ENCODE measurements at regions not wholly inside any gene's neighbourhood (a gene's known extent, or its start where the extent isn't known, plus 50 kb on each side); places are given as distances from the start of the nearest gene placed in this dataset.

- intact Hi-C loops (cut with DNase I, micrococcal nuclease): no loop called here
- no peaks in the 10 kb centered on the region for H3K36me3 ChIP-seq (ENCODE audit: low read depth)
- no peak for ATAC-seq
- no peak for TF ChIP-seq CTCF (IDR thresholded peaks at IDR 0.05)
- no peak overlapping the region for H3K4me3 ChIP-seq
- no peak for DNase-seq
- no peaks in the 10 kb centered on the region for H3K4me1 ChIP-seq (ENCODE audit: low read depth)
- H3K9me3 ChIP-seq: no peaks in the 10 kb centered on the region
These were observed 53.9 kb upstream of the SALL3 start for GRCh38 chr18:78925557-78926242.

- no peak for DNase-seq
- Histone ChIP-seq H3K9me3 (no peaks in the 10 kb centered on the region), H3K4me3 (no peak overlapping the region), H3K4me1 (ENCODE audit: low read depth) (no peaks in the 10 kb centered on the region), H3K36me3 (ENCODE audit: low read depth) (no peaks in the 10 kb centered on the region)
- intact Hi-C loops (cut with DNase I, micrococcal nuclease): no loop called here
- ATAC-seq: no peak
- no peak for TF ChIP-seq CTCF (IDR thresholded peaks at IDR 0.05)
These were observed 53.4 kb upstream of the SALL3 start for GRCh38 chr18:78926243-78926615.

GRCh38 chr18:78927156-78927555 is 52.5 kb upstream of the SALL3 start:
- Histone ChIP-seq H3K4me1 (ENCODE audit: low read depth) (no peaks in the 10 kb centered on the region), H3K36me3 (ENCODE audit: low read depth) (no peaks in the 10 kb centered on the region), H3K4me3 (no peak overlapping the region), H3K9me3 (no peaks in the 10 kb centered on the region)
- intact Hi-C loops (cut with DNase I, micrococcal nuclease): no loop called here
- ATAC-seq (no peak), DNase-seq (no peak)
- no peak for TF ChIP-seq CTCF (IDR thresholded peaks at IDR 0.05)

GRCh38 chr18:78927616-78928015 is 52.0 kb upstream of the SALL3 start:
- no peak for ATAC-seq
- Histone ChIP-seq H3K36me3 (ENCODE audit: low read depth) (no peaks in the 10 kb centered on the region), H3K9me3 (no peaks in the 10 kb centered on the region), H3K4me3 (no peak overlapping the region), H3K4me1 (ENCODE audit: low read depth) (no peaks in the 10 kb centered on the region)
- DNase-seq: no peak
- intact Hi-C loops (cut with DNase I, micrococcal nuclease): no loop called here
- TF ChIP-seq CTCF (IDR thresholded peaks at IDR 0.05): no peak

- ATAC-seq: no peak
- no peaks in the 10 kb centered on the region for H3K36me3 ChIP-seq (ENCODE audit: low read depth)
- DNase-seq: no peak
- H3K9me3 ChIP-seq: no peaks in the 10 kb centered on the region
- no peaks in the 10 kb centered on the region for H3K4me1 ChIP-seq (ENCODE audit: low read depth)
- no peak overlapping the region for H3K4me3 ChIP-seq
- no peak for TF ChIP-seq CTCF (IDR thresholded peaks at IDR 0.05)
- intact Hi-C loops (cut with DNase I, micrococcal nuclease): no loop called here
These were observed 51.5 kb upstream of the SALL3 start for GRCh38 chr18:78928076-78928475.

GRCh38 chr18:78929516-78929915 is 50.1 kb upstream of the SALL3 start:
- intact Hi-C loops (cut with DNase I, micrococcal nuclease): no loop called here
- no peaks in the 10 kb centered on the region for H3K4me1 ChIP-seq (ENCODE audit: low read depth)
- DNase-seq: no peak
- no peak for TF ChIP-seq CTCF (IDR thresholded peaks at IDR 0.05)
- H3K4me3 ChIP-seq: no peak overlapping the region
- ATAC-seq: no peak
- H3K36me3 ChIP-seq (ENCODE audit: low read depth): no peaks in the 10 kb centered on the region
- H3K9me3 ChIP-seq: no peaks in the 10 kb centered on the region
